ACHN (cell line): ENCODE measurements at regions not wholly inside any gene's neighbourhood (a gene's known extent, or its start where the extent isn't known, plus 50 kb on each side); places are given as distances from the start of the nearest gene placed in this dataset.
"Not testable (repeated sequence)": the region's sequence is repeated elsewhere in the genome, so short reads cannot be mapped to it uniquely, and the experiment has no call there.

Experiments
- DNase-seq: peaks from one replicate; pipeline ENCODE4 v3.0.0-alpha.2; 2015
- in situ Hi-C: cut with HindIII; loops from 2 replicates; pipeline ENCODE4 v1.10.0; 2017; ENCODE audit warnings: low sequenced_read_pairs, low pct_ligation_motif_present, low pct_unique_long_range_greater_than_20kb

- in situ Hi-C loops = no loop called here
- DNase-seq = no peak
Measured at GRCh38 chr18:1541478-1541877, 636.8 kb downstream of the ADCYAP1 start.

GRCh38 chr18:1542230-1542774, 637.6 kb downstream of the ADCYAP1 start:
- no peak for DNase-seq
- in situ Hi-C loops = no loop called here

DNA sequence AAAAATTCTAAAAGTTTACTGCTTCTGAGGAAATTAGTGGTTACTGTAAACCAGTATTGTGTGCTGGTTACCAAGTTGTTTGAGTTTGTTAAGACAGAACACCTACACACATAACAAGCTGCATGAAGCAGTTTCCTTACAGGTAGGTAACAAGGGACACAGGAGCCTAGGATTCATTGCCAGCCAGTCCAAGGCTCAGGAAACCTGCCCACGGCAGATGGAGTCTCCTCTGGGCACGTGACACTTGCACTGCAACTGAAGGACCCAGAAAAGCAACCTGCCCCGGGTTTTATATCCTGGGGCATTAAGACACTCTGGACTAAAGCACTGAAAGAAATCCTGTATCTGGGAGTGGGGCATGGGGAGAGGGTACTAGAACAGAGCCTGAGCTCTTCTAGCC, 639.3 kb downstream of the ADCYAP1 start:
- in situ Hi-C loops = no loop called here
- DNase-seq = no peak

- in situ Hi-C loops, DNase-seq: not testable (repeated sequence)
Measured at GRCh38 chr18:1557711-1558110, 653.0 kb downstream of the ADCYAP1 start.

GRCh38 chr18:1559563-1559962, 654.9 kb downstream of the ADCYAP1 start:
- no peak for DNase-seq
- in situ Hi-C loops = no loop called here

GRCh38 chr18:1564793-1565192, 660.1 kb downstream of the ADCYAP1 start:
- in situ Hi-C loops = no loop called here
- no peak for DNase-seq

DNA sequence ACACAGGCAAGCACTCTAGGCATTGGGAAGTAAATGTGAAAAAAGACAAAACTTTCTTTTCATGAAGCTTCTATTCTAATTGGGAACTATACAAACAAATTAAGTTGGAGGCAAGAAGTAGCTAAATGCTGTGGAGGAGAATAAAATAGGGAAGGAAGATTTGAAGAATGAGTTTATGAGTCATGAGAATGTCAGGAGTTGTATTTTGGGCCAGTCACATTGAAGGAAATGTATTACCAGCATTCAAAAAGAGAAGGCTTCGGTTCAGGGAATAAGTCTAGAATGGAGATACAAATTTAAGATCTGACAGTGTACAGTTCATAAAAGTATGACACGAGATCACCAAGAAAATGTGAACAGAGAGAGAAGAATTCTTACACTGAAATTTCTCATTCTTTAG, 666.5 kb downstream of the ADCYAP1 start:
- in situ Hi-C loops = no loop called here
- DNase-seq = no peak

GRCh38 chr18:1573732-1574131, 669.1 kb downstream of the ADCYAP1 start:
- DNase-seq = no peak
- in situ Hi-C loops = no loop called here

DNA sequence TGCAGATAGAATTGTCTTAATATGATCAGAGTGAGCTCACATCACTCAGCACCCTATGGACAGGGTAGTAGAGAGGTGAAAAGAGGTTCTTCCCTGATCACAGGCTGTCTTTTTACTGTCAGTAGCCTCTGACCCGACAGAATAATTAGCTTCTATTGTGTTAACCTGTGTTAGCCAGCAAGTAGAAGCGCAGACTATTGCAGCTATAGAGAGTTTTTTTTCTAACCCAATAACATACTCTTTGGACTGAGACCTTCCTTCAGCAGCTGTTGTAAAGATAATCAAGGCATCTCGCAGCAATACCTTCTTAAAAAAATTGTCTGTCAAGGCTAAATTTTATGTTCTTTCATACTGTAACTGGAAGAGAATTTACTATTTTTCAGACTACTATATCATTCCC, 670.4 kb downstream of the ADCYAP1 start:
- in situ Hi-C loops = no loop called here

DNA sequence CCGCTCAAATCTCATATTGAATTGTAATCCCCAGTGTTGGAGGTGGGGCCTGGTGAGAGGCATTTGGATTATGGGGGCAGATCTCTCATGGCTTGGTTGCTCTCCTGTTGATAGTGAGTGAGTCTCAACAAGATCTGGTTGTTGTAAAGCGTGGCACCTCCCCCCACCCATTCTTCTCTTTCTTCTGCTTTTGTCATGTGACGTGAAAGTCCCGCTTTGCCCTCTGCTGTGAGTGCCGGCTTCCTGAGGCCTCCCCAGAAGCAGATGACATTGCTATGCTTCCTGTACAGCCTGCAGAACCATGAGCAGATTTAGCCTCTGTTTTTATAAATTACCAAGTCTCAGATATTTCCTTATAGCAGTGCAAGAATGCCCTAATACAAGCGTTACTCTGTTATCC, 673.8 kb downstream of the ADCYAP1 start:
- no peak for DNase-seq
- in situ Hi-C loops = no loop called here

More for the DNA sequence above, 670.4 kb downstream of the ADCYAP1 start:
- no peak for DNase-seq

DNA sequence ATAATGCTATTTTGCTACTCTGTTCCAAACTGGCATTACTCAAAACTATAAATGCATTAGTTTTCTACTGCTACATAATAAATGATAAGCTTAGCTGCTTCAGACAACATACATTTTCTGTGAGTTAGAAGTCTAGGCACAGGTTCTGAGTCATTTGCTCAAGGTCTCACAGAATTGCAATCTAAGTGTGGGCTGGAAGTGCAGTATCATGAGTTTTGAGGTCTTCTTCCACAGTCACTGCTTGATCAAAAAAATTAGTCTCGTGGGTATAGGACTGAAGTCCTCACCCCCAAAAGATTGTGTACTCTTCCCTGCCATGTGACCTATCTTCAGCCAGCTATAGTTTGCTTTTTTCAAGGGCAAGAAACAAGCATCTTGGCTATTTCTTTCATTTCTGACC, 676.9 kb downstream of the ADCYAP1 start:
- in situ Hi-C loops = no loop called here

DNA sequence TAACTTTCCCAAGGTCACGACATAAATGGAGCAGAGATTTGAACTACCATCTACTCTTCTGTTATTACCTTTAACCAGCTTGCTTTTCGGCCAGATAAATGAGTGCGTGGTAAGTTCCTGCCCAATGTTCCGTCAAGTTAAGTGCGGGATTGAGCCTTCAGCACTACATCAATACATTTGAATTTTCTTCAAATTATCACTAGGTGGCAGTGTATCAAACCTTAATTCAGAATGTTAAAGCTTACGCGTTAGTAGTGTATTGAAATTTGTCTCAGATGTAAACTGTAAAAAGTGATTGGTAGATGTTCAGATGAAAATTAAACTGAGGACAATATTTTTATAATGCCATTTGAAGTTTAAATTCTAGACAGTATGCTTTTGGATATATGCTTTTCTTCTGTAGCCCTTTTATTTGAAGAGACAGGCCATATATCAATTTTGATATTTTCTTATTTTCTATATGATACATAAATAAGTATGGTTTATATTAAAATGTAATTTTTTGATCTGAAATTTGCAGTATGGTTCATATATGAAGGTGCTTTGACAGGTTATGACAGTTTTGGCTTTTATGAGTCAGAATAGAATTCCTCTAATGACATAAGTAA, 681.3 kb downstream of the ADCYAP1 start:
- in situ Hi-C loops = no loop called here
- DNase-seq = peak; percentile 42

More for the DNA sequence above, 676.9 kb downstream of the ADCYAP1 start:
- DNase-seq = no peak

DNA sequence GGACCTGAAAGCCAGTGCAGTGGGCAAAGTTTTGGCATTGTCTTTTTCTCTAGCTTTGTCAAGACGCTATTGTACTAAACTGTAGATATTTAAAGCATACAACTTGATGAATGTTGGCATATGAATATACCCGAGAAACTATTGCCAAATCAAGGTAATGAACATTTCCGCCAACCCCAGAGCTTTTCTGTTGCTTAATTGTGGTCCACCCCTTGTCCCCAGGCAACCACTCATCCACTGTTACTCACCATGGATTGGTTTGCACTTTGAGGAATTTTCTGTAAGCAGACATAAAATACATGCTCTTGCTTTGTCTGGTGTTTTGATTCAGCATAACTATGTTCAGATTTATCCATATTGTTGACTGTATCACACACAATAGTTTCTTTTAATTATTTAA, 688.4 kb downstream of the ADCYAP1 start:
- DNase-seq = no peak
- in situ Hi-C loops = no loop called here

DNA sequence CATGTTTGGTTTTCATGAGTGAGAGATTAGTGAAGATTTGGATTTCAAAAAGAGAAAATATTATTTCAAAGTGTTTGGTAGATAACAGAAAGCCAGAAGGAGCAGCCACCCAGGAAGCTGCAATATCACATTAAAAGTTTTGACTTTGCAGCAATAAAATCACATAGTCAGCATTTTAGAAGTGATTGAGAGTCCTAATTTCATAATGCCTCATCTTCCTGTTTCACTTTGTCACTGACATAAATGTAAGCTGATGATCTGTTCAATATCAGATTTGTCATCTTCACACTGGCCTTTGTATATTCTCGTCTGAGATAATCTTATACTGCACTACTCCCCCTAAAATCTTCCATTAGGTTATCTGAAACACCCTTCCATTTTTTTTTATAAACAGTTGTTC, 690.5 kb downstream of the ADCYAP1 start:
- no peak for DNase-seq
- in situ Hi-C loops = no loop called here

DNA sequence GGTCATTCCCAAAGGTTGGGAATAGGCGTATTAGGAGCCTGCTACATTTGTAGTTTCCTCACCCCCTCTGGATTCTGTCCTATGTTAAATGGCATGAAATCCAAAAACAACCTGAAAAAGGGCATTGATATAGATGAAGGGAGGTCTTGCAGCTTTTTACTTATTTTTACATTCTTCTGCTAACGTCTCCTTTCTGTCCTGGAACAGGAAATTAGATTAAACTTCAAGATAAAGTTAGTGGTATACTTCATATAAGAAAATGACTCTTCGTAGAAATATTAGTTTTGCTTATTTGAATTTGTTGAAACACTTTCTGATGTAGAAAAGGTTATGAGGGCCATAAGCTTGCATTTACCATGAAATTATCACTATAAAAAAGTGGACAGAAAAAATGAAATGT, 694.5 kb downstream of the ADCYAP1 start:
- in situ Hi-C loops = no loop called here
- DNase-seq = no peak

- in situ Hi-C loops = no loop called here
- no peak for DNase-seq
Measured at GRCh38 chr18:1604751-1605150, 700.1 kb downstream of the ADCYAP1 start.

DNA sequence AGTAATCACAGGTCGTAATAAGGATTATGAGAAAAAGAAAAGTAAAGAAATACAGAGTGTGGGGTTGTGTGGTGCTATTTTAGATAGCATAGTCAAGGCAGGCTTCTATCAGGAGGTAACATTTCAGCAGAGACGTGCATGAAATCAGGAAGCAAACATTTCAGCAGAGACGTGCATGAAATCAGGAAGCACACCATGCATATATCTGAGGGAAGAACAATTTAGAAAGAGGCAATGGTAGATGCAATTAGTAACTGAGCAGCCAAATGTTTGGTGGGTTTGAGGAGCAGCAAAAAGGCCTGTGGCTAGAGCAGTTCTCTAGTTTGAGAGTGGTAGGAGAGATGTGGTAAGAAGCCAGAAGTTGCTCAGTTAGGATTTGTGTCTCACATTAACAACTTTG, 713.7 kb downstream of the ADCYAP1 start:
- no peak for DNase-seq
- in situ Hi-C loops = no loop called here

DNA sequence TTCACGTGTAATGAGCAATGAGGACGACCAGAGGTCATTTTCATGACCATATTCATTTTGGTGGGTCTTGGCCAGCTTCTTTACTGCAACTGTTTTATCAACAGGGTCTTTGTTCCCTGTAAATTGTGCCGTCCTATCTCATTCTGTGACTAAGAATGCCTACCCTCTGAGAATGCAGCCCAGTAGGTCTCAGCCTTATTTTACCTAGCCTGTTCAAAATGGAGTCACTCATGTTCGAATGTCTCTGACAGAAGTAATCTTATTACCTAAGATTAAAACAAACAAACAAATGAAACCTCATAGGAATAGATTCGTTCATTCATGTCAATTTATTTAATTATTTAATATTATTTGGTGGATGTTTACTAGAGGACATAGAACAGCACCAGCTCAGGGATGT, 714.8 kb downstream of the ADCYAP1 start:
- DNase-seq = no peak
- in situ Hi-C loops = no loop called here

- DNase-seq = no peak
- in situ Hi-C loops = no loop called here
Measured at GRCh38 chr18:1624612-1625011, 719.9 kb downstream of the ADCYAP1 start.

DNA sequence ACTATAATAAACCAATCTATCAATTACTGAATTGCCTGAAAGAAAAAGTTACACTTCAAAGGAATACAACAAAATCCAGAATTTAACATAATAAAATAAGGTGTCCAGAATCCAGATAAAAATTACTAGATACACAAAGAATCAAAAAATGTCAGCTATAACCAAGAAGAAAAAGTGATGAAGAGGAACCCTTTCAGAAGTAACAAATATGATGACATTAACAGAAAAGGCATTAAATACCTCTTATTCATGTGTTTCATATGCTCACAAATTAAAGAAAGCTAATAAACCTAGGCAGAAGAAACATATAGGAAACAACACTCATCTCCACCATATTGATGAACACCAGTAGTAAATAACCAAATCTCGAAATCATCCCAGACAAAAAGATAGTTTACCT, 722.8 kb downstream of the ADCYAP1 start:
- DNase-seq = no peak
- in situ Hi-C loops = no loop called here

- no peak for DNase-seq
- in situ Hi-C loops = no loop called here
Measured at GRCh38 chr18:1648712-1649111, 744.0 kb downstream of the ADCYAP1 start.
